ENCODE measurements at regions not wholly inside any gene's neighbourhood (a gene's known extent, or its start where the extent isn't known, plus 50 kb on each side); places are given as distances from the start of the nearest gene placed in this dataset.

DNA sequence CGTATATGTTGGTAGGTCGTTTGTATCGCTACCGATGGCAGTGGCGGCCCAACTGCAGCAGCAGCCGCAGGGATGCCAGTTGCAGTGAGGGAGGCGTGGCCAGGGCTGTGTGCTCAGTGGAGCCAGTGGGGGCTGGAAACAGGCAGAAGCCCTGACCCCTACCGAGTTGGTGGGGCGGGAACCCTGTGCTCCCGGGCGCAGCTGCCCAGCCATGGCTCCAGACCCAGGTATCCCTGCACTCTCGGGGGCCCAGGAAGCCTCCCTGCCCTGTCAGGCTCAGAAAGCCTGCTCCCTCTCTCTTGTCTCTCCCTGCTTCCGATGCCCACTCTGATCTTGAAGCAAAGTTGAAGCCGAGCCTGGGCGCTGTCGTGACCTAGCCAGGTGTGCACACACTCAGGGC lies 78.6 kb upstream of the ITGB1 start:
- TF ChIP-seq, protein P1, sequence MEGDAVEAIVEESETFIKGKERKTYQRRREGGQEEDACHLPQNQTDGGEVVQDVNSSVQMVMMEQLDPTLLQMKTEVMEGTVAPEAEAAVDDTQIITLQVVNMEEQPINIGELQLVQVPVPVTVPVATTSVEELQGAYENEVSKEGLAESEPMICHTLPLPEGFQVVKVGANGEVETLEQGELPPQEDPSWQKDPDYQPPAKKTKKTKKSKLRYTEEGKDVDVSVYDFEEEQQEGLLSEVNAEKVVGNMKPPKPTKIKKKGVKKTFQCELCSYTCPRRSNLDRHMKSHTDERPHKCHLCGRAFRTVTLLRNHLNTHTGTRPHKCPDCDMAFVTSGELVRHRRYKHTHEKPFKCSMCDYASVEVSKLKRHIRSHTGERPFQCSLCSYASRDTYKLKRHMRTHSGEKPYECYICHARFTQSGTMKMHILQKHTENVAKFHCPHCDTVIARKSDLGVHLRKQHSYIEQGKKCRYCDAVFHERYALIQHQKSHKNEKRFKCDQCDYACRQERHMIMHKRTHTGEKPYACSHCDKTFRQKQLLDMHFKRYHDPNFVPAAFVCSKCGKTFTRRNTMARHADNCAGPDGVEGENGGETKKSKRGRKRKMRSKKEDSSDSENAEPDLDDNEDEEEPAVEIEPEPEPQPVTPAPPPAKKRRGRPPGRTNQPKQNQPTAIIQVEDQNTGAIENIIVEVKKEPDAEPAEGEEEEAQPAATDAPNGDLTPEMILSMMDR (conservative IDR thresholded peaks at IDR 0.05; ENCODE audit: low read depth, low read length), result no peak
- no peak for TF ChIP-seq RFX5 (IDR thresholded peaks at IDR 0.05; ENCODE audit: low read depth, low read length)
- TF ChIP-seq POLR2A (IDR thresholded peaks at IDR 0.05; ENCODE audit: low read depth, low read length), result no peak
- no peak for TF ChIP-seq RAD21 (IDR thresholded peaks at IDR 0.05; ENCODE audit: low read length)
